ENCODE measurements at regions not wholly inside any gene's neighbourhood (a gene's known extent, or its start where the extent isn't known, plus 50 kb on each side); places are given as distances from the start of the nearest gene placed in this dataset.

DNA sequence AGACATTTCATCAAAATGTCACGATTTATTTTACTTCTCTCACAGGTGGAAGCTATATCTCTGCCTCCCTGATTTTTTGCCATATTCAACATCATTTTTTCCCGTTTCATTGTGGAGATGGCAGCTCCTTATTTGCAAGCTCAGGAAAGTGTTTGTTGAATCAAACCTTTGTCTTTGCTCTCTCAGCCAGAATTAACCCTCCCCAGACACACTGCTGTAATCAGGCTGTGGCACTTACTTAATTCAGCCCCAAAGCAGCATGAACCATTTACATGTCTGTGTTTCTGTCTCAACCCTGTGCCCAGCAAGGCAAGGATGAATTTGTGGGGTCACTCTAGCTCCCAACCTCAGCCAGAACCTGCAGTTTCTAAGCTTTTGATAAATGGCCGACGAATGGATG lies 397.2 kb downstream of the TCERG1L start:
- no peak for TF ChIP-seq POLR2A (IDR thresholded peaks at IDR 0.05)
- TF ChIP-seq, protein P1, sequence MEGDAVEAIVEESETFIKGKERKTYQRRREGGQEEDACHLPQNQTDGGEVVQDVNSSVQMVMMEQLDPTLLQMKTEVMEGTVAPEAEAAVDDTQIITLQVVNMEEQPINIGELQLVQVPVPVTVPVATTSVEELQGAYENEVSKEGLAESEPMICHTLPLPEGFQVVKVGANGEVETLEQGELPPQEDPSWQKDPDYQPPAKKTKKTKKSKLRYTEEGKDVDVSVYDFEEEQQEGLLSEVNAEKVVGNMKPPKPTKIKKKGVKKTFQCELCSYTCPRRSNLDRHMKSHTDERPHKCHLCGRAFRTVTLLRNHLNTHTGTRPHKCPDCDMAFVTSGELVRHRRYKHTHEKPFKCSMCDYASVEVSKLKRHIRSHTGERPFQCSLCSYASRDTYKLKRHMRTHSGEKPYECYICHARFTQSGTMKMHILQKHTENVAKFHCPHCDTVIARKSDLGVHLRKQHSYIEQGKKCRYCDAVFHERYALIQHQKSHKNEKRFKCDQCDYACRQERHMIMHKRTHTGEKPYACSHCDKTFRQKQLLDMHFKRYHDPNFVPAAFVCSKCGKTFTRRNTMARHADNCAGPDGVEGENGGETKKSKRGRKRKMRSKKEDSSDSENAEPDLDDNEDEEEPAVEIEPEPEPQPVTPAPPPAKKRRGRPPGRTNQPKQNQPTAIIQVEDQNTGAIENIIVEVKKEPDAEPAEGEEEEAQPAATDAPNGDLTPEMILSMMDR (IDR thresholded peaks at IDR 0.05 in 4 of 5, conservative IDR thresholded peaks at IDR 0.05 in 1 of 5): no peak
